Left lobe of liver (tissue), 2 donors: ENCODE measurements at regions not wholly inside any gene's neighbourhood (a gene's known extent, or its start where the extent isn't known, plus 50 kb on each side); places are given as distances from the start of the nearest gene placed in this dataset.
"Not testable (repeated sequence)": the region's sequence is repeated elsewhere in the genome, so short reads cannot be mapped to it uniquely, and the experiment has no call there.

Experiments
- ATAC-seq: fragments of 200-7000 bp; cut with Tn5 transposase; one replicate; pipeline ENCODE4 v1.9.1; 2020; ENCODE audit warnings: mild to moderate bottlenecking, moderate library complexity
- DNase-seq: peaks from one replicate; pipeline ENCODE4 v3.0.0-alpha.2; 2020; ENCODE audit warnings: low spot score
- donor health status: DM: no; HTN: no; CAD: no; lungs with moderate emphysema.
- donor health status: DM: no; HTN: yes; CAD: no.

GRCh38 chr10:60524541-60524940 lies 134.9 kb upstream of the ANK3 start:
- DNase-seq, result no peak
- no peak for ATAC-seq

GRCh38 chr10:60523371-60523770 lies 133.7 kb upstream of the ANK3 start:
- not testable (repeated sequence) for ATAC-seq, DNase-seq

DNA sequence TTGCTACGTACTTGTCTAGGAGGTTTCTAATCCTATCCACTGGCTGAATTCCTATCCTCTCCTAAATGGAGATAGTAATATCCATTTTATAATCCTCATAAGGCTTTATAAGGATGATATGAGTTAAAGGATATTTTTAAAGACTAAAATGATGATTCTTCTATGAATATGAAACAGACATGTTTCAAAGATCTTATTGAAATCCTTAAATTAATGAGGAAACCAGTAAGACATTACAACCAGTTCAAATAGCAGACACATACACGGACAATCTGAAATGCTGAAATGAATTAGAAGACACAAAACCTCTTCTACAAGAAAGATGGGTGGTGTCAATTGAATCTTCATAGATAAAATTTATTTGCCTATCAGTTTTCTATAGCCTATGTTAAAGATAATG lies 132.9 kb upstream of the ANK3 start:
- DNase-seq (no peak), ATAC-seq (no peak)

- ATAC-seq (no peak), DNase-seq (no peak)
Observed at GRCh38 chr10:60521974-60522405, 132.3 kb upstream of the ANK3 start.

GRCh38 chr10:60518745-60519144 lies 129.1 kb upstream of the ANK3 start:
- ATAC-seq (no peak), DNase-seq (no peak)

DNA sequence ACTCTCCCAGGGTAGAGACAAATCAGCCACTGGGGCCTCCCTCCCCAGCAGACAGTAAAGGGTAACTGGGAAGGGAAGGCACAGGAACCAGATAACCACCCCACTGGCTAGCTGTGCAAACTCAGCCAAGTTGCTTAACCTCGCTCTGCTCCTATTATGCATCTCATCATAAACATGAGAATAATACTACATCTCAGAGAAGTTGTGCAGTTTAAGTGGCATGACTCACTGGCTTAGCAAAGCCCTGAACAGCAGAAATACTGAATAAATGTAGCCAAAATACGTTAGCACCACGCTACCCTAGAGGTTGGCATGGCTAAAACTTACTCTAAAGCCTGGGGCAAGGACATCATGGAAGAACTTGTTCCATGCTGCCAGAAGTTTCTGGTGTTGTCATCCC lies 128.1 kb upstream of the ANK3 start:
- ATAC-seq (no peak), DNase-seq (no peak)

DNA sequence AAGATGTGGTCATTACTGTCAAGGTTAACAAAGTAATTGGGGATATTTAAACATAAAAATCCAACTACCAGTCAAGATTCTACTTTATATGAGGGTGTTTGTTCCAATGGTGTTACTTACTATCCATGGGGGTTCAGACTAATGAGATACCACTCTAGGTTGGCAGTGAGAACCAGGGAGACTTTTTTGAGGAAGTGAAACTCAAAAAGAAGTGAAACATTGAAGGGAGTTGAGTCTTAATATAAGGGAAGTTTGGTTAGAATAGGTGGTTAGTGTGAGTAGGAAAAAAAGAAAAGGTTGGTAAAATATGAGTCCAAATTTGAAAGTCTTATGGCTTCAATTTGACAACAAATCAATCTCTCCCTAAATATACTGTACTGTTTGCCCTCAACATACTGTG lies 123.6 kb upstream of the ANK3 start:
- ATAC-seq (no peak), DNase-seq (no peak)

- ATAC-seq, result no peak
- DNase-seq, result no peak
Observed at GRCh38 chr10:60511477-60512229, 122.0 kb upstream of the ANK3 start.

DNA sequence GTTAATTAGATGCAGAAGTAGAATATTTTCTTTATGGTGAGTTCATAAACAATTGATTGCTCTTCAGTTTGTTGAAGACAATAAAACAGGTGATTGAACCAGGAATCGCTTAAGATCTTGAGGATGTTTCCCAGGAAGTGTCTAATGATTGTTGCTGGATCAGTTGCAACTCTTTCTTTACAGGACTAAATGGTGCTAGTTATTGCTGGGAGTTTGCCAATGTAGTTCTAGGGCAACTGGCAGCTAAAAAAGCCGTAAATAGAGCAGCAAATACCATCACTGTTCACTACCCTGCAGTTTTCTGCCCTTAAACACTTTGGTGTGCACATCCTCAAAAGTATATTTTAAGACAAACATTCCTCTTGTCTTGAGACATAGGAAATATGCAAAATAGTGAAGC lies 119.2 kb upstream of the ANK3 start:
- ATAC-seq (no peak), DNase-seq (no peak)

DNA sequence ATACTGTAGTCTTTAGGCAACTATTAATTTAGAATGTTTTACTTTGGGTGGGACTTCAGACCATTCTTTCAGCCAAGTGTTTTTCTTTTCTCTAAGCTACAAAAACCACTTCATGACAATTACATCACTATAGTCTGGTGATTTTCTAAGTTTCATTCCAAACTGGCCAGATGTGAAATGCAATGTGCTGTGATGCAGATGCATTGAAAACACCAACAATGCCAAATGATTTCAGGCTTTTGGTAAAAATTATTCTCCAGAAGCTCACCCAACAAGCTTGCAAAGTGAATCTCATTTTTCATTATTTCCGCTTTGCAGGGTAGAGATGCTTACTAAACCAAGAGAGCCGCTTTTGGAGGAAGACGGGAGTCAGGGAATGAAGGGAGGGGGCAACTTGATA lies 118.4 kb upstream of the ANK3 start:
- DNase-seq (no peak), ATAC-seq (no peak)

- ATAC-seq, result no peak
Observed at GRCh38 chr10:60502621-60503020, 112.9 kb upstream of the ANK3 start.

DNA sequence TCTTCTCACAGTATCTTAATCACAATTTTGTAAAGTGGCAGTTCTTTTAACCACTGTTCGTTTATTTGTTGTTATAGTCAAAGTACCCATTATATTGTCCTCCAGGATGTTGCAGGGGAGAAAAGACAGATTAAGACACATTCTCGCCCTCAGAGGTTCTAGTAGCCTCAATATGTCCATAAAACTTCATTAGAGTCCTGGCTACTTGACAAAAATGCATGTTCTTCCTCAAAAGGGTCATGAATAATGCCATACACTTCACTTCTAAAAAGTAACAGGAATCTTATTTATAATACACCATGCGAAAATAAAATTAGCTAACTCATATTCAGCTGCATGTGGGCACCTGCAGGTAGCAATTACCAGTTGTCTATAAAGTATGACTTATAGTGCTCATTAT lies 109.3 kb upstream of the ANK3 start:
- DNase-seq (no peak), ATAC-seq (no peak)

More at GRCh38 chr10:60502621-60503020, 112.9 kb upstream of the ANK3 start:
- no peak for DNase-seq

GRCh38 chr10:60497364-60497763 lies 107.7 kb upstream of the ANK3 start:
- ATAC-seq, result no peak
- no peak for DNase-seq

GRCh38 chr10:60496181-60496580 lies 106.5 kb upstream of the ANK3 start:
- DNase-seq (no peak), ATAC-seq (no peak)

DNA sequence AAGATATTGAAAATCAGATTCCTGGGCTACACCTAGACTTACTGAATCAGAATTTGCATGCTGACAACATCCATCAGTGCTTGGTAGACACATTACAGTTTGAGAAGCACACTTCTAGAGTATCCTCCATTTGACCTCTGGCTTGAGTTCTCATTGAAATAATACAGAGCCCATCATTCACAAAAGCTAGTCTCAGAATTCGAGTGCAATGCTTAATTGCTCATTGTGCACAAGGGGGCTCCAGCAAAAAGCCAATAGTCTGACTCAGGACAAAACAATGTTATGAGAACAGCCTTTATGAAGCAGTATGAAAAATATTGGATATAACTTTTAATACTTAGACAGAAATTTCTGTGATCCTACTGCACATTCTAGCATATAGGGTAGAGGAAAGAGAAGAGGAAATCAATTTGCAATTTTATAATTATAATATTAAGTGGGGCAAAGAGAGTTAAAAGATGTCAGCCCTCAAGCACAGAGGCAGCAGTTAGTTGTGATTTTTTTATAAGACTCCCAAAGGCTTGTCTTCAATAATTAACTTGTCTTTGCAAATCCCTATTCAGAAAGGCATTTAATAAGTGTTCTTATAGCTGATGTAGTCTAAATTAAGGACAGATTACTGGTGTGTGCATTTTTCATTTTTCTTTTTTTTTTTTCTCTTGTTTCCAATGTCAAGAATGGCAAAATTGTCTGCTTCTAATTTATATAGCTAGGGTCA lies 105.8 kb upstream of the ANK3 start:
- no peak for DNase-seq
- no peak for ATAC-seq

GRCh38 chr10:60494774-60495173 lies 105.1 kb upstream of the ANK3 start:
- DNase-seq (no peak), ATAC-seq (no peak)

DNA sequence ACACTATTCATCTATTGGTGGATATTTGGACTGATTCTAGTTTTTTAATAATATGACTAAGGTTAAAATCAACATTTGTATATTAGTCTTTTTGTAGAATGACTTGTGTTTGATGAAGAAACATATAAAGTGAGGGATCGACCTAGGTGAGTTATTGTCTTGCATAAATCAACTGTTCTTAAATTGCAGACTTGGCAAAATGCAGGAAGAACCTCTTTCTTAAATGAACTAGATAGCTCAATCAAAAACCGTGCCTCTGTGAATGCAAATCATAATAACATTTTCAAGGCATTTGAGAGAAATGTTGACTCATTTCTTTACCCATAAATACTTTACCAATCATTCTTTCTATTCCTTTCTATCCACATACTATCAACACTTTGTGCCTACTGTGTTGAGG lies 101.5 kb upstream of the ANK3 start:
- DNase-seq, result no peak
- ATAC-seq, result no peak

DNA sequence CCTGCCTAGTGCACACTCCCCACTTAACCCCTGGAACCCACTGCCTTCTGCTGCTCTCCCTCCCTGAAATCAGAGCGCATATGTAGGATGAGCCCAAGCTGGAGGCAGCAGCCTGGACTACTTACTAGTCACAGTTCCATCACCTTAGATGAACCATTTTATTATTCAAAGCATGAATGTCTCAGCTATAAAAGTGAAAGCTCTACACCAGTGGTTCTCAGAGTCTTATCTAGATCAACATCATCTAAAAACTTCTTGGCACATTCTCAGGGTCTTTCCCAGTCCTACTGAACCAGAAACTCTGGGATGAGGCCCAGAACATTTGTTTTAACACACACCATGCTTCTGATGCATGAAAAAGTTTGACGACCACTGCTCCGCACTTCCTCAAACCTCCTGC lies 100.3 kb upstream of the ANK3 start:
- DNase-seq (no peak), ATAC-seq (no peak)

- DNase-seq (no peak), ATAC-seq (no peak)
Observed at GRCh38 chr10:60488111-60488669, 98.5 kb upstream of the ANK3 start.

- no peak for DNase-seq
- ATAC-seq, result no peak
Observed at GRCh38 chr10:60487543-60487942, 97.9 kb upstream of the ANK3 start.

DNA sequence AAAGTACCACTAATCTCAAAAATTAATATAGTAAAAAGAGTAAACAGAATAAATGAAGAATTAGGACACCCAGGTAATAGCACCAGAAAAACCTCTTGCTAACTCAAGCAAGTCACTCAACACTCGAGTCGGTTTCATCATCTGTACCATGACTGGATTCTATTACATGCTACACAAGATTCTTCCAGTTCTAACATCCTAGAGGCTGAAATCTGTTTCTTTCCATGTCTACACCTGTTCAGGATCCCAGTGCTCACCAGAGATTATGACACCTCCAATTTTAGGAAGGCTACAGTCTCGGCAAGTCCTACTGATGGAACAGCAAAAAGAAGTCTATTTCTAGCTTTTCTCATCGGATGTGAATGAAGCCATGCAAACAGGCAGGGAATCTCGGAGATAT lies 95.3 kb upstream of the ANK3 start:
- DNase-seq, result no peak
- no peak for ATAC-seq

DNA sequence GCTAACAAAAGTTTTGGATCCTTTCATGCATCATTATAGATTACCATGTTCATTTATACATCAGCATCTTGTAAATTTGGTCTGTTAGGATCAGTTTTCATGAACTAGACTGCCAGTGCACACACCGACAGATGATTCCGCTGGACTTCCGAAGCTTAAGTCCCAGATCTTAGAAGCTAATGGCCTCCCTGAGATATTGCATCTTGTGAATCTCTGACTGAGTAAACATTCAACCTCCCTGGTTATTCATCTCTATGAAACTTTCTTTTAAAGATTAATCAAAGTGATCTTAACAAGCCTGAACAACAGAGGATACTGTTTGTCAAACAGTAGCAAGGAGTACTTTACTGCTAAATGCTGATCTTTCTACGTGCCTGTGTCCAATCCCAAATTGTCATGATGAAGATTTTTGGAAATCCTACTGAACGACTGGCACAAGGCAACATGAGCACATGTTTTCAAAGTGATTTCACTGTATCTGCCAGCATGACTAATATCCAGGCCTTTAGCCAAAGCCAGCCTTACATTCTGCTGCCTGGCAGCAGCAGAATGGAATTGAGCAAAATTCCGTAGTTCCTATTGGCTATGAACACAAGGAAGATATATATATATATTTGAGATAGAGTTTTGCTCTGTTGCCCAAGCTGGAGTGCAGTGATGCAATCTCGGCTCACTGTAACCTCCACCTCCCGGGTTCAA lies 91.3 kb upstream of the ANK3 start:
- ATAC-seq (no peak), DNase-seq (no peak)
